WTC11 (cell line): ENCODE measurements at regions not wholly inside any gene's neighbourhood (a gene's known extent, or its start where the extent isn't known, plus 50 kb on each side); places are given as distances from the start of the nearest gene placed in this dataset.

Experiments
- CBFB ChIP-seq: sonication (generic); formaldehyde crosslinking; IDR thresholded peaks from 2 replicates; pipeline ENCODE4 v1.8.1; 2022; ENCODE audit warnings: mild to moderate bottlenecking, low read depth, missing genetic modification reagents
- CTCF ChIP-seq: fragments of 200-600 bp; IDR thresholded peaks from 2 replicates; pipeline ENCODE4 v1.8.0; 2022; ENCODE audit warnings: antibody characterized with exemption
- MAX ChIP-seq: sonication (generic); formaldehyde crosslinking; IDR thresholded peaks from 2 replicates; pipeline ENCODE4 v1.8.0; 2022; ENCODE audit warnings: mild to moderate bottlenecking, missing genetic modification reagents
- NR2C2 ChIP-seq: sonication (generic); formaldehyde crosslinking; IDR thresholded peaks from 2 replicates; pipeline ENCODE4 v1.8.0; 2022; ENCODE audit warnings: mild to moderate bottlenecking, missing genetic modification reagents
- RELA ChIP-seq: sonication (generic); formaldehyde crosslinking; IDR thresholded peaks from 2 replicates; pipeline ENCODE4 v1.8.1; 2022; ENCODE audit warnings: missing genetic modification reagents, mild to moderate bottlenecking, borderline replicate concordance
- SMAD3 ChIP-seq: sonication (generic); formaldehyde crosslinking; IDR thresholded peaks from 2 replicates; pipeline ENCODE4 v1.8.0; 2022; ENCODE audit warnings: missing genetic modification reagents, mild to moderate bottlenecking, borderline replicate concordance
- STAT6 ChIP-seq: sonication (generic); formaldehyde crosslinking; conservative IDR thresholded peaks from 2 replicates; pipeline ENCODE4 v1.8.1; 2023; ENCODE audit warnings: mild to moderate bottlenecking, low read depth, missing genetic modification reagents, moderate library complexity
- TEAD1 ChIP-seq: sonication (generic); formaldehyde crosslinking; IDR thresholded peaks from 2 replicates; pipeline ENCODE4 v1.8.0; 2022; ENCODE audit warnings: mild to moderate bottlenecking, missing genetic modification reagents

GRCh38 chrX:36804066-36804465 lies 204.1 kb upstream of the FAM47C start:
- TF ChIP-seq CTCF, result no peak
- no peak for TF ChIP-seq CBFB (CRISPR knock-in tag)
- TF ChIP-seq SMAD3 (CRISPR knock-in tag), result no peak
- no peak for TF ChIP-seq RELA (CRISPR knock-in tag)
- TF ChIP-seq TEAD1 (CRISPR knock-in tag), result no peak
- TF ChIP-seq NR2C2, result no peak
- TF ChIP-seq STAT6, result no peak
- no peak for TF ChIP-seq MAX (CRISPR knock-in tag)
